Mesothelial cell of epicardium (in vitro differentiated cells): ENCODE measurements at regions not wholly inside any gene's neighbourhood (a gene's known extent, or its start where the extent isn't known, plus 50 kb on each side); places are given as distances from the start of the nearest gene placed in this dataset.

Source experiments
- DNase-seq, 2 experiments: peaks; one replicate each; pipeline ENCODE4 v3.0.0; 2021; ENCODE audit warnings: low spot score in 2 of 2; ENCODE audit not compliant: unreplicated experiment in 2 of 2
- H3K27ac Mint-ChIP-seq: 2 replicates; pipeline ENCODE4 v1.8.0; 2021; ENCODE audit warnings: mixed read lengths
- H3K27me3 Mint-ChIP-seq: 2 replicates; pipeline ENCODE4 v1.8.0; 2021; ENCODE audit warnings: low read depth, mixed read lengths
- H3K36me3 Mint-ChIP-seq: 2 replicates; pipeline ENCODE4 v1.8.0; 2021; ENCODE audit warnings: mixed read lengths
- H3K4me1 Mint-ChIP-seq: 2 replicates; pipeline ENCODE4 v1.8.0; 2021; ENCODE audit warnings: mixed read lengths
- H3K4me3 Mint-ChIP-seq: 2 replicates; pipeline ENCODE4 v1.8.0; 2021; ENCODE audit warnings: mild to moderate bottlenecking, moderate library complexity, mixed read lengths
- H3K9me3 Mint-ChIP-seq: 2 replicates; pipeline ENCODE4 v1.8.0; 2021; ENCODE audit warnings: mixed read lengths
- CTCF ChIP-seq: fragments of 200-600 bp; sonication (generic); IDR thresholded peaks from one replicate; pipeline ENCODE4 v1.5.0; 2021; ENCODE audit warnings: antibody characterized with exemption; ENCODE audit not compliant: unreplicated experiment

GRCh38 chr6:134628154-134628553 is 310.2 kb upstream of the SGK1 start:
- Mint-ChIP-seq H3K27me3 (no peaks in the 10 kb centered on the region), H3K4me3 (no peak overlapping the region), H3K9me3 (no peaks in the 10 kb centered on the region), H3K4me1 (peaks cover 4% of the 10 kb centered on the region), H3K36me3 (no peaks in the 10 kb centered on the region), H3K27ac (no peak overlapping the region)
- no peak for TF ChIP-seq CTCF
- no peak for DNase-seq

- H3K27me3 Mint-ChIP-seq = no peaks in the 10 kb centered on the region
- no peak for TF ChIP-seq CTCF
- H3K9me3 Mint-ChIP-seq = no peaks in the 10 kb centered on the region
- no peak overlapping the region for H3K4me3 Mint-ChIP-seq
- DNase-seq = no peak
- H3K27ac Mint-ChIP-seq = no peak overlapping the region
- H3K4me1 Mint-ChIP-seq = peaks cover 4% of the 10 kb centered on the region
- H3K36me3 Mint-ChIP-seq = no peaks in the 10 kb centered on the region
Observed at GRCh38 chr6:134627707-134628106, 309.8 kb upstream of the SGK1 start.

GRCh38 chr6:134626589-134626988 is 308.7 kb upstream of the SGK1 start:
- Mint-ChIP-seq H3K9me3 (no peaks in the 10 kb centered on the region), H3K36me3 (no peaks in the 10 kb centered on the region), H3K4me1 (peaks cover 4% of the 10 kb centered on the region), H3K4me3 (no peak overlapping the region), H3K27ac (no peak overlapping the region), H3K27me3 (no peaks in the 10 kb centered on the region)
- TF ChIP-seq CTCF = peak; percentile 27
- DNase-seq = no peak

DNA sequence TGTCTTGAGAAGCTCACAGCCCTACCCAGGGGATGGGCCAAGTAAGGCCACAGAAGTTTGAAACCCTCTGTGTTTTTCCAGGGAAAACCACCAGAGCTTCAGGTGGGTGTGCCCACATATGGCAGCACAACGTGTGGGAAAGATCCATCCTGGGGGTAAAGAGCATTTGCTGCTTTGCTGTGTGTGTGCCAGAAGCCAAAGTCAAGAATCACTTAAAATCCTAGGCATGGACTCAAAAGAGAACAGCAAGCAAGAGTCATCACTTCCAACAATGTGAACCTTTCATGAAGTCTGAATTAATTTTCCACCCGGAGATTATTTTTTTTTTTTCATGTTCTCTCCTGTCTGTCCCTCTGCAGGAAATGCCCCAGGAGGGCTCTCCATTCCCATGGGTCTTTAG is 308.2 kb upstream of the SGK1 start:
- no peaks in the 10 kb centered on the region for H3K27me3 Mint-ChIP-seq
- H3K27ac Mint-ChIP-seq = no peak overlapping the region
- no peak overlapping the region for H3K4me3 Mint-ChIP-seq
- TF ChIP-seq CTCF = no peak
- H3K4me1 Mint-ChIP-seq = peaks cover 4% of the 10 kb centered on the region
- no peaks in the 10 kb centered on the region for H3K9me3 Mint-ChIP-seq
- DNase-seq = no peak
- H3K36me3 Mint-ChIP-seq = no peaks in the 10 kb centered on the region

GRCh38 chr6:134624781-134625180 is 306.9 kb upstream of the SGK1 start:
- no peak overlapping the region for H3K27ac Mint-ChIP-seq
- H3K4me1 Mint-ChIP-seq = no peaks in the 10 kb centered on the region
- no peaks in the 10 kb centered on the region for H3K9me3 Mint-ChIP-seq
- H3K36me3 Mint-ChIP-seq = no peaks in the 10 kb centered on the region
- TF ChIP-seq CTCF = no peak
- no peak for DNase-seq
- H3K27me3 Mint-ChIP-seq = no peaks in the 10 kb centered on the region
- no peak overlapping the region for H3K4me3 Mint-ChIP-seq

DNA sequence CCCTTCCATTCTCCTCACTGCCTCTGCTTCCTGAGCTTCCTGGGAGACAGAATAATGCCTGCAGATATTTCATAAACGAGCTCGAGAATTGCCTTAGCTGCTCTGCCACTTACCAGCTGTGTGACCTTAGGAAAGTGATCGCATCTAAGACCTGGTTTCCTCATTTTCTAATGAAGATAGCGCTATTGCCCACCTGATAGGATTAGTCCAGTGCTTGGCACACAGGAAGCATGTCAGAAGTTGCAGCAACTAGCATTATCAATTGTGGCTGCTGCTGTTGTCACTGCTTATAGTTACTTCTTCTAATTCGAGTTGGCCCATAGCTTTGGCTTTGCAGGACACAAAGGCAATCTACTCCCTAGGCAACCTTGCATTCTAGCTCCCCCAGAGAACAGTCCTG is 305.5 kb upstream of the SGK1 start:
- Mint-ChIP-seq H3K27me3 (peaks cover 1% of the 10 kb centered on the region), H3K4me3 (no peak overlapping the region), H3K27ac (no peak overlapping the region), H3K4me1 (no peaks in the 10 kb centered on the region), H3K36me3 (no peaks in the 10 kb centered on the region), H3K9me3 (no peaks in the 10 kb centered on the region)
- DNase-seq = no peak
- TF ChIP-seq CTCF = no peak
